CD4-positive, alpha-beta T cell treated with Interleukin-15 for 1 hour (primary cell): ENCODE measurements at regions not wholly inside any gene's neighbourhood (a gene's known extent, or its start where the extent isn't known, plus 50 kb on each side); places are given as distances from the start of the nearest gene placed in this dataset.
"Not testable (repeated sequence)": the region's sequence is repeated elsewhere in the genome, so short reads cannot be mapped to it uniquely, and the experiment has no call there.

ENCODE experiments used
- DNase-seq: peaks from one replicate; pipeline ENCODE4 v3.0.0-alpha.2; 2020

DNA sequence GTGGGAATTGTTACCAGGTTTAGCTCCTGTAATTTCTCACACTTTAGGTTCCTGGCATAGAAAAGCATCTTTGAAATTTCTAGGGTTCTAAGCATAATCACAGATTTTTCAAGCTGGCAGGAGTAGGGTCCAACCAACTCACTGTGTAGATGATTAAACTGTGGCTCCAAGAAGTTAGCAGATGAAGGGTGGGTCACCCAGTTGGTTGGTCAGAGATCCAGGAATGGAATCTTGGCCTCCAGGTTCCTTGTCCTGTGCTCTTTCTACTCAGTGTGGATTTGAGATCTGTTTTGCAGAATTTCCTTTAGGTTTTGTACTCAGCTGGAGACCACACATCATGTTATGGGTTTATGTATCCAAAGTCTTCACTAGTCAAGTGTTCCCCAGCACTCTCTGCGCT, 90.3 kb upstream of the MAML3 start:
- no peak for DNase-seq

DNA sequence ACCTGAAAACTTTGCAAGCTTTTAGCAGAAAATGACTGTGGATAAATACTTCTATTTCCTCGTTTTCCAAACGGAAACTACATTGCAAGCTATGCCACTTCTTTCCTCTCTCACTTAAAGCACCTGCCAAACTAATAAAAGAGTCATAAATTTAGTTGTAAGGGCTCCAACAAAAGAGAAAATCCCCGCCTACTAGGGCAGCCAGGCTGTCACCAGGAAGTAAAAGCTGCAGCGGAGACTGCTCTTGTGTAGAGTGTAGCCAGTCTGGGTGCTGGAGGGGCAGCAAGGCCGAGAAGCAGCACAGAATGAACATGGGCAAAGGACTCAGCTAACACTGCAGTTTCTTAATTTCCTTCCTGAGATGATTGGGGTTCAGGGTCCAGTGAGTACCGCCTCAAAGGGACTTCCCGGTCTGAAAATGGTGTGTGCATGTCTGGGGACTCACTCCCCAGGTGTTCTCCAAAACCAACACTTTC, 89.3 kb upstream of the MAML3 start:
- DNase-seq, result peak; percentile 45

DNA sequence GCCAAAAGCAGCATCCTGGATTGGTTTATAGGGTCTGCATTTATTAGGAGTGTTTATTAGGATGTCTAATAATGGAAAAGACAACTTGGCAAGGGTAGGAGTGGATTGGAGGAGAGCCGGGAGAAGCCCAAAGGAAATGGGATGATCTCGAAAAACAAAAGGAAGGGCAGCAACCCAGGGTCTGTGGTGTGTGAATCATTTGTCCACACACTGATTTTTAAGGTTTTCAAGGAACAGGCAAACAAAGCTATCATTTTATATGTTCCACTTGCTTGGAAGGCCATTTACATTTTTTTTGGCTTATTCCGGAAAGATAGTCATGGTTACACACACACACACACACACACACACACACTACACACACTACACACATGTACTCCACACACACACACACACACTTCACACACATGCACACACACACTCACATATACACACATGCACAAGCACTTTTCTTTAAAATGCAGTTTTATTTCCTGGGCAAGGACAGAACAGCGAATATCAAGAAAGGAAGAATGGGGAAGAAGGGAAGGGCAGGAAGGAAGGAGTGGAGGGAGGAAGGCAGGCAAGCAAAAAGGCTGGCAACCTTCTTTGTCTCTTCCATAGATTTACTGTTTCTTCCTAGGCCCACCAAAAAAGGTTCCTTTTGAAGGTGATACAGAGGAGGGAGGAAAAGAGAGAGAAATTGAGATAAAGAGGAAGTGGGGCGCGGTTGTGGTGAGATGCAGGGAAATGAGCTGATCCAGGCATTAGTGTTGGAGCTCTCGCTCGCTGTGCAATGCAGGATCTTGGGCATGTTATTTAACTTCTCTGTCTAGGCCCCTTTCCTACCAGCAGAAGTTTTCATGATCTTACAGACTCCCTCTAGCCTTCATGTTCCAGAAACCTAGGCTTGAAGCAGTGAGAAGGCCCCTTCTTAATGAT, 88.6 kb upstream of the MAML3 start:
- peak; percentile 26 for DNase-seq

DNA sequence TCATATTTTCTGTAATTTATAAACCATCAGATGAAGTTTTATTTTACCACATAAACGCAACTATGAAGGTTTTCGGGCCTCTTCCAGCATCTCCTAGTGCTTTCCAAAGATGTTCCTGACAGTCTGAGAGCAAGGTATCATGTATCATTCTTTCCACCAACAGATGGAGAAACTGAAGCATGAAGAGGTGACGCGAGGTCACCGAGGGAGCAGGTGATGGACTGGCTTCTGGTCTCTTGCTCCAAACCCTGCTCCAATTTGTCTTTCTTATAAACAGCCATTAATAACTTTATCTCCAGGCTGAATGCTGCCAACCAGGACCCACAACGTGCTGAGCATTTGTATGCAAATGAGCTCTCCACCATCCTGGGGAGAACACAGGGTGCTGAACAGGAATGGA, 86.3 kb upstream of the MAML3 start:
- DNase-seq, result no peak

DNA sequence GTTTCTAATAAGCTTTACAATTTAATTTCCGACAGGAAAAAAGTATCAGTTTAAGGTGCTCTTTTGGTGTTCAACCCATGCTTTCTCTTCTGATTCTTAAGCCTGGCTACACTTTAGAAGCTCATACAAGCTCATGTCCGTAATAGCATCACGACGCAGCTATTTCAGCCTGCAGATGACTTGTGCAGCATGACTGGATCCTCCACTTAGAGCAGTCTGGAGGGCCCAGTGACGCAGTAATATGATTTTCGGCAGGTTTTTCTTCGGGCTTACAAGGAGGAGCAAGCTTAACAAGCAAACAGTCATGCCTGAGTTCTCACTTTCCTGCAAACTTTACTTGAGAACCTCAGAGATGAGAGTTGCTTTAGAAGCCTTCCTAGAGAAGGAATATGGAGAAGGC, 85.3 kb upstream of the MAML3 start:
- DNase-seq, result no peak

DNA sequence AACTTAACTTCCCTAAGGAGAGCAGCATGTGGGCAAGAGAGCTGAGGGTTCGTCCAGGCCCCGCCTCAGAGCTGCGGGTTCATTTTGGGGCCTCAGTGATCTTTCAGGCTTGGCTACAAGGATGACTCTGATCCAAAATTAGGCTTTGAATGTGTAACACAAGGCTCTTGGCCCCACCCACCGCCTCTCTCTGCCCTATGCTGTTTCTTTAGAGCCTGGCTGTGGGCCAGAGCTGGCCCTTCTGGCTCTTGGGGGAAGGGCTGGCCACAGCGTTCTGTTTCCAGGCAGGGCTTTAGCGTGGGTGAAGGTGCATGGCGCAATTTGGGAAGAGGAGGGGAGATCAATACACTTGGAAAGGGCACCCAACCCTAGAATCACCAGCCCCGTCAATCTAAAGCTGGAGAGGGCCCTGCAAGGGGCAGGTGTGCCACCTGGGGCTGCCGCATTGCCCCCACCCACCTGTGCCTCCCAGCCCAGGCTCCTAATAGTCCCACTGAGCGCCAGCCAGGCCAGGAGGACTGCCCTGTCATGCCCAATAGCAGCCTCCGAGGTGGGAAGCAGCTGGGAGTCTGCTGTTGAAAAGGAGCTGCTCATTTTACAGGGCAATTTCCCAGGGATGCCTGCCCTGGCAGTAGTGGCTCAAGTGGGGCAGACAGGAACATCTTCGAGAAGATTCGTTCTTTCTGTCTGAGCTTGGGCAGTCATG, 84.5 kb upstream of the MAML3 start:
- peak; percentile 25 for DNase-seq

DNA sequence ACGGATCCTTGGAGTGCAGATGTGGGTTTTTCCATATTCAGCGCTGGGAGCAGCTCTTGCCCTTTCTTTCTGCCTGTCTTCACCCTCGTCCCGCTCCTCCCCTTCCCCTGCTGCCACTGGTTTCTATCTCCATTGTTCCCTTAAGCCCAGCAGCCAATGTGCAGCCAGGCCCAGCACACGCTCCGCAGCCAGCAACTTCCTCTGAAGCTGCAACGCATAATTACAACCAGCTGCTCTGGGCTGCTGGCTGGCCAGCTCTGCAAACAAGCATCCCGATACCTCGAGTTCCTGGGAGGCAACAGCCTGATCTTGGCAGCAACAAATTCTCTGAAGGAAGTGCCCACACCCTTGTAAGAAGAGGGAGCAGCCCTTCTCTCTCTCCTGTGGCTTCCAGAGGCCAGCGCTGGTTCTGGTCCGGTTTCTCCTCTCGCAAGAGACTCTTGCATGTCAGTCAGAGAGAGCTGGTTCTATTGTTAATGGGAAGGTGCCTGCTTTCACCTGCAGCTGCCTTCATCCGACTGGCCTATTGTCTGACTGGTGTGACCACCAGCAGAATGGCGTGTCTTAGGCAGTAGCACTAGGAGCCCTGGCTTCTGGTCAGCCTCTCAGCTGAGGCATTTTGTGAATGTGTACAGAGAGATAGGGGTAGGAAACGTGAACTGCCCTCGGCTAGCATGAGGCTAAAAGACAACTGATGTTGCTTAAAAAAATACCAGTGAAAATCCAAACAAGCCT, 83.8 kb upstream of the MAML3 start:
- DNase-seq, result peak; percentile 35

DNA sequence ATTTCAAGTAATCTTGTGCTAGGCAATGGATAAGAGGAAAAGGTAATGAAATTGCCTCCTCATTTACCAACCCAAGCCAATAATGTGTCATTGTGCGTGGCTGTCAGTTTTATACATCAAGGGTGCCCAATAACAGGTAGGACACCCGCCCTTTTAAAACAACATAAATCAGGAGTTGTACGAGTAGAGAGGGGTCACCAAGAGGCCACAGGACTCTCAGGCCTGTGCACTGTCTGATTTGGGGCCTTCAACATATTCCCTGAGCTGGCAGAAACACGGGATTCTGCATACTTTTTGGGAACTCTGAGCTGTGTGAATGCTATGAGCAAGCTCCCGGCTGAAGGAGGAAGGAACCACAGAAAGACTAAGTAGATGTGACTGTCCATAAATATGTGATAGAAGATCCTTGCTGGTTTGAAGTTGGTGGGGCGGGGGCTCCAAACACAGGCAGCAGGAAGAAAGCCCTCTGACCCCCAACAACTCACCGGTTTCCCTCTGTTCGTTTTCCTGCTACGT, 82.7 kb upstream of the MAML3 start:
- DNase-seq, result no peak

DNA sequence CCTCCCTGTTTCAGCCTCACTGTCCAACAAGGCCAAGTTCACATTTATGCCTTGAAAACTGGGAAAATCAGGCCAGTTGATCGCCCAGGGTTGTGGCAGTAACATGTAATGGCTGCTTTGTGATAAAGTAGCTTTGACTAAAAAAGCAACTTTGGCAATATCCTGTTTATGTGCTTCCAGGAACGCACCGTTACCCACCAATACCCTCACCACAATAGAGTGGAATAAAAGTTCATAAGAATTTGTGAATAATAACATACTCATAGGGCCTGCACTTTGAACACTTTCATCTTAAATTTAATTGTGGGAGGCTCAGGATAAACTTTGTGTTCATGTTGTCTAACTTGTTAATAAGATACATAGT, 80.7 kb upstream of the MAML3 start:
- no peak for DNase-seq

DNA sequence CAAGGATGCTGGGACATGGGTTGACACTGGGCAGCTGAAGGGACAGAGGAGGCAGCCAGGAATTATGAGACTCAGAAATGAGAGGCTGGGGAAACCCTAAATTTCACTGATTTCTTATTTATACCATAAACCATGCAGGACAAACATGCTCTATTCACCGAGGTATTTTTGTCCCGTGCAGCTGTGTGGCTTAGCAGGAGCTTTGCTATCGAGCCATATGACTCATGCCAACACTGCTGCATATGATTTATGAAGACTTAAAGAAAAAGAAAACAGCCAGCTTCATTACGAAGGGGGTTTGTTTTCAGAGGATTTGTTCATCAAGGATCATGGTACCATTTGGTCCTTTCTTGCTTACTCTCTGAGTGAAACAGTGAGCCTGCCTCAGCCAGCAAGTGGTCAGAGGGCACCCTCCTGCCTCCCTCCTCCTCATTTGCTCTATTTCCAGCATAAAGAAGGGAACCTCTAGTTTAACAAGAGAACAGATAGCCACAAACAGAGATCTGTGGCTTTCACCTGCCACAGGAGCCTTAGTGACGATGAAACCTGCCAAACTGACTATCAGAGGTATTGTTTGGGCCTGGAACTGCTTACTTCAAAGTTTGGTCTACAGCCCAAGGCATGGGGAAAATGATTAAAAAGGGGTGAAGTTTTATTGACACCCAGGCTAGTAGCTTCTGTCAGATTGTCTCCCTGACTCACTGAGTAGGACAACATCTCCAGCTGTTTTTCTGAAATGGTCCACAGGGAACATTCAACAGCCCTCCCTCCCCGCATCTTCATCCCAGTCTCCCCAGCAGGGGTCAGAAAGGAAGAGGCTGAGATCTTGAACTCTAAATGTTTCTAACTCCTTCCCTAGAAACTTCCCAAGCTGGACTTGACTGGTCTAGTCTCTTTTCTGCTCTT, 80.1 kb upstream of the MAML3 start:
- DNase-seq, result no peak

DNA sequence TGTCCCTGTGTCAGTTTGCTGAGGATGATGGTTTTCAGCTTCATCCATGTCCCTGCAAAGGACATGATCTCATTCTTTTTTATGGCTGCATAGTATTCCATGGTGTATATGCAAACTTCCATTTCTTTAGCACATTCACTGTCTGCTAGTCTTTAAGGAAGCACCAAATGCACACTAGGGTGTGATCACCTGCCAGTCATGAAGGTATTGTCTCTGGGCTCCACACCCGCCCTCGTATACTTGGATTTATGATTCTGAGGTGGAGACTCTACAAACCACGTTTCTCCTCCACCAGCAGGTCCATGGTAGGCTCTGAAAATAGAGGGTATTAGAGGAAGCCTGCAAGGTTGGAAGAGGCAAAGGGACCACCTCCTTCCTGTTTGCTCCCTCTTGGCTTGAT, 75.9 kb upstream of the MAML3 start:
- no peak for DNase-seq

DNA sequence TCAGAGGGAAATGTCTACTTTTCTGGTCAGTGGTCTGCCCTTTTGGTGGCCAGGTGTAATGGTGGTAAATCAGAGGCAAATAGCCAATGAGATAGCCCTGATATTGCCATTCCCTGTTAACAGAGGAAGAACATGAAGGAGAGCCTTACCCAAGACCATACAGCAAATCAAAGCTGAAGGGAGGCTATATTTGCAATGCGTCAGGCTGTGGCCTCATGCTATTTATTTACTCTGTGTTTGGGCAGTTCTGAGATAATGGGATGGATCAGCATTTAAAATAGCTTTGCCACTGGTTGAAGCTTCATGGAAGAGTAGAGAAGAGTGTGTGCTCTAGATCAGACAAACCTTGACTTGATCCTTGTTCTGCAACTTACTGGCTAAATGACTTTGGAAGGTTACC, 73.3 kb upstream of the MAML3 start:
- no peak for DNase-seq

DNA sequence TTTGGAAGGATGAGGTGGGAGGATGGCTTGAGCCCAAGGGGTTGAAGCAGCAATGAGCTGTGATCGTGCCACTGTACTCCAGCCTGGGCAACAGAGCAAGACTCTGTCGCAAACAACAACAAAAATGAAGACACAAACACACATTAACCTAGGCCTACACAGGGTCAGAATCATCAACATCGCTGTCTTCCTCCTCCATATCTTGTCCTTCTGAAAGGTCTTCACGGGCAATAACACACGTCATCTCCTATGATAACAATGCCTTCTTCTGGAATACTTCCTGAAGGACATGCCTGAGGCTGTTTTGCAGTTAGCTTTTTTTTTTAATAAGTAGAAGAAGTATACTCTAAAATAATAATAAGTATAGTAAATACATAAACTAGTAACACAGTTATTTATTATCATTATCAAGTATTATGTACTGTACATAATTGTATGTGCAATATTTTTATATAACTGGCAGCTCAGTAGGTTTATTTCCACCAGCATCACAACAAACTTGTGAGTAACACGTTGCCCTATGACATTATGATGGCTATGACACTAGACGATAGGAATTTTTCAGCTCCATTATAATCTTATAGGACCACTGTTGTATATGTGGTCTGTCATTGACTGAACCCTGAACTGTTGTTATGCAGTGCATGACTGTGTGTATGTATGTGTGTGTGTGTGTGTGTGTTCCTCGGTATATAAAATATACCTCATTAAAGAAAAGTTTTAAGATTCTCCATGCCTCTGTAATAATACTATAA, 69.2 kb upstream of the MAML3 start:
- DNase-seq, result no peak

DNA sequence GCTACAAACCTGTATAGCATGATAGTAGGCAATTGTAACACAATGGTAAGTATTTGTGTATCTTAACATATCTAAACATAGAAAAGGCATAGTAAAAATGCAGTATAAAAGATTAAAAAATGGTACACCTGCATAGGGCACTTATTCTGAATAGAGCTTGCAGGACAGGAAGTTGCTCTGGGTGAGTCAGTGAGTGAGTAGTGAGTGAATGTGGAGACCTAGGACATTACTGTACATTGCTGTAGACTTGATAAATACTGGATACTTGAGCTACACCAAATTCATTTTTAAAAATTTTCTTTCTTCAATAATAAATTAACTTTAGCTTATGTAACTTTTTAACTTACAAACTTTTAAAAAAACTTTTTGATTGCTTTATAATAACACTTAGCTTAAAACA, 68.2 kb upstream of the MAML3 start:
- no peak for DNase-seq

DNA sequence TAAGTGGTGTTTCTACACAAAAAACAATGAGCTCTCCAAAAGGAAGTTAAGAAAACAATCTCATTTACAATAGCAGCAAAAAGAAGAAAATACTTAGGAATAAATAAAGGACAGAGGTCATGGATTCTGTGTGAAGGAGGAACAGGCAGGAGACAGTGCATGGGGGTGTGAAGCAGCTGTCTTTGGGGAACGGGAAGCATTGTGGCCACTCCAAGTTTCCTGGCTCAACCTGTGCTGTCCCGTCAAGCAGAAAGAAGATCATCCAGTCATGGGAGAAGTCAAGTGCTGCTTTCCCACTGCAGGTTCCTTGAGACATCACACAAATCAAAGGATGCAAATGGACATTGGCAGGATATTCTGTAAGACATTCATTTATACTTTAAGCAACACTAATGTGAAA, 66.1 kb upstream of the MAML3 start:
- no peak for DNase-seq

DNA sequence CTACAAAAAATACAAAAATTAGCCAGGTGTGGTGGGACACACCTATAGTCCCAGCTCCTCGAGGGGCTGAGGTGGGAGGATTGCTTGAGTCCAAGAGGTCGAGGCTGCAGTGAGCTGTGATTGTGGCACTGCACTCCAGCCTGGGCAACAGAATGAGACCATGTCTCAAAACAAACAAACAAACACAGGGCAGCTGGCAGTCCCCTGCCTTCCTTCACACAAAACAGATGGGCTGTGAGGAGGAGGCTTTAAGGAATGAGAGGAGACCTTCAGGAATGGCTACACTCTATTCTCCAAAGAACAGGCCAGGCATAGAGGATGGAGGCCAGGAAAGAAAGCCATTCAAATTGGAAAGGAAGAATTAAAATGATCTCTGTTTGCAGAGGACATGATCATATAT, 65.6 kb upstream of the MAML3 start:
- DNase-seq, result no peak

DNA sequence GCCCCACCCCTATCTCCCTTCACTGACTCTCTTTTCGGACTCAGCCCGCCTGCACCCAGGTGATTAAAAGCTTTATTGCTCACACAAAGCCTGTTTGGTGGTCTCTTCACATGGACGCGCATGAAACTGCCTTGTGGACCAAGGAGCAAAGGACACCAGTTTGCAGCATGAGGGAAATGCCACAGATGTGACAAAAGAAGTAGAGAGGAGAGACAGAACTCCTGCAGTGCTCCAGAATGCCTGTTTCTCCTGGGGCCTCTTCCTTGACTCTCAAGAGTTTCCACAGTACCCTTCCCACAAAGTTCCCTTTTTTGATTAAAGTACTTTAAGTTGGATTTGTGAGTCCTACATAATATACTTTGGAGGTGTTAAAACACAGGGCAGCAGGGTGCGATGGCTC, 65.1 kb upstream of the MAML3 start:
- not testable (repeated sequence) for DNase-seq

DNA sequence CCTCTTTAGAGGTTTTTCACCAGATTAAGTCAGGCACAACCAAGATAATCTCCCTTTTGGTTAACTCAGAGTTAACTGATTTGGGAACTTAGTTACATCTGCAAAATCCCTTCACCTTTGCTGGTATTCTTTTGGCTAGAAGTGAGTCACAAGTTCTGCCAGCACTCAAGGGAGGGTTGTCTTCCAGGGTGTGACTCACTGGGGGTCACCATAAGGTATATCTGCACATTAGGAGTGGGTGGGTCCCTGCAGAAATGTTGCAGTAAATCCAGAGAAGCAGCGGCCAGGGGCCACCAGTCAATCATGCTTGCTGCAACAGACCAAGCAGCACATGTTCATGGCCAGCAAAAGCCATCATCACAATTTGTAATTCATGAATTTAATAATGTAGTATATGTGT, 59.8 kb upstream of the MAML3 start:
- no peak for DNase-seq

DNA sequence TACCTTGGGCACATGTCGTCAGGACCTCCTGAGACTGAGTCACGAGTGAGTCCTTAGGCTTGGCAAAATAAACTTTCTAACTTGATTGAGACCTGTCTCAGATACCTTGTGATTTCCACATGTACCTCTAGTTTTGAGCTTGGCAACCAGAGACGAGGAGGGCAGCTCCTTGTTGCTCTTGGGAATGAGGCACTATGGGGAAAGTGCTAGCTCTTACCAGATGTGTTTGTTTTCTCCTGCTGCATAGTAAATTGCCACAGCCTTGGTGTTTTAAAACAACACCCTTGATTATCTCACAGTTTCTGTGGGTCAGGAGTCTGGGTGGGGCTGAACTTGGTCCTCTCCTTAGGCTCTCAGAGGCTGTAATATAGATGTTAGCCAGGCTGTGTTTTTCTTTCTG, 59.1 kb upstream of the MAML3 start:
- DNase-seq, result no peak

DNA sequence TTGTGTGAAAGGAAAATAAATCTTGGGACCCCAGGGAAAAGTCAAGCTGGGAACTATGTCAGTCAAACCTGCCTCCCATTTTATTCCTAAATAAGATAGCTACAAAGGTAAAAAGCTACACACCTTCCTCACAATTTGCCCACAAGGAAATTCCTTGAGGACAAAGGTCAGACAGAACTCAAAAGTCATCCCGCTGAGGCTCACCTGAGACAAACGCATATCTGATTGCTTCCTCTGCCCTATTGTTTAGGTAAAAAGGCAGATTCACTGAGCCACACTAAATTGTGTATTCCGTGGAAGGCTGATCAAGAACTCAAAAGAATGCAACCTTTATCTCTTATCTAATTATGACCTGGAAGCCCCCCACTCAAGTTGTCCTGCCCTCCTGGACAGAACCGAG, 58.7 kb upstream of the MAML3 start:
- DNase-seq, result no peak

DNA sequence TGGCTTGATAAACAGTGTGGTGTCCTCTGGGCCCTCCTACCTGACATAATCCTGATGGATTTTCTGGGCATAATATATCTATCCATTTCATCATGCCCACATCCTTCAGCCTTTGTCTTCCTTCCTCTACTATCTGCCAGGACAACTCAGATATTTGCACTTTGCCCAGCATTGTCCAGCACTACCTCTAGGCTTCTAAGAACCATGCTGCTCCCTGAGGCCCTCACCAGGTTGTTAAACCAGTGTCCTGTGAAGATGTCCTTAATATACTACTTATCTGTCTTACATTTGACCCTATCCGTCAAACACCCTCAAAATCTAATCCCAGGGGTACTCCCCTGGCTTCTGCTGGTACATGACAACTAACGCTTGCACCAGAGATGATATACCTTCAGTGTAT, 58.2 kb upstream of the MAML3 start:
- DNase-seq, result no peak

DNA sequence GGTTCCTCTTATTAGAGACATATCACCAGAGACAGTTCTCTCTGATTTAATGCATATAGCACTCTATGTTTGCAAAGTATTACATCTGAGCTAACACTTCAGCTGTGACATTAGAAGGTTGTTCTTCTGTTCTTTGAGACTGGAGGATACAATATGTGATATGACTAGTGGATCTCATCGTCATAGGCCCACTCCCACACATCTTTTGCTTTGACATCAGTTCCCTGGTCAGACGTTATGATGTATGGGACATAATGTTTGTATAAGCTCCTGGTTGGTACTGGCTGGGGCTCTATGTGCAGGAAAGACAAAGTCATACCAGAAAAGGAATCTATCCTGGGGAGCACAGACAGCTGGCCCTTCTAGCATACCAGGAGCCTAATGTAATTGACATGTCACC, 57.7 kb upstream of the MAML3 start:
- no peak for DNase-seq
